K562 (cell line): ENCODE measurements at regions not wholly inside any gene's neighbourhood (a gene's known extent, or its start where the extent isn't known, plus 50 kb on each side); places are given as distances from the start of the nearest gene placed in this dataset.

Experiments used
- ATAC-seq: fragments of 200-7000 bp; cut with Tn5 transposase; 3 replicates; pipeline ENCODE4 v1.9.1; 2020; ENCODE audit warnings: moderate library complexity
- BruUV-seq: library from RNA; stranded (reverse); fragments of 400-500 nt; replicated peaks from 2 replicates; lab custom pipeline; 2021; lab: Mats Ljungman, UMichigan
- CTCF ChIA-PET: fragments of 300-600 bp; formaldehyde crosslinking; extraction: SDS; loops from one replicate; lab custom pipeline; 2021; ENCODE audit warnings: low intra/inter-chr PET ratio; lab: Yijun Ruan, JAX
- POLR2A ChIA-PET: fragments of 300-600, 350-650 bp; sonication (Branson Sonifier 250); formaldehyde crosslinking; extraction: SDS; loops from one replicate; lab custom pipeline; 2021; ENCODE audit warnings: antibody characterized with exemption, inconsistent platforms; lab: Yijun Ruan, JAX
- DNase-seq, 4 experiments: peaks; one replicate each; pipeline versions ENCODE4 v3.0.0 to v3.0.0-alpha.2; 2011 to 2018; ENCODE audit warnings: low spot score in 3 of 4, mixed read lengths in 3 of 4; ENCODE audit errors: extremely low read depth in 1 of 4
- FAIRE-seq: peaks from 2 replicates; lab custom pipeline; 2011; peaks lifted over from hg19 to GRCh38; lab: Jason Lieb, UNC
- H2AFZ ChIP-seq: 2 replicates; pipeline ENCODE4 v1.6.0; 2011; ENCODE audit warnings: low read depth, low read length, control low read depth, inconsistent platforms
- H3K27ac ChIP-seq: fragments of 200-600 bp; 3 replicates; pipeline ENCODE4 v1.8.0; 2011; ENCODE audit warnings: low read depth, mild to moderate bottlenecking, control low read depth, inconsistent platforms, low read length, moderate library complexity, mixed read lengths; ENCODE audit errors: extremely low read depth
- H3K27me3 ChIP-seq, 2 experiments: fragments of 300-600 bp in 1 of 2; 2 replicates in 1 of 2; 3 replicates in 1 of 2; pipeline versions ENCODE4 v1.6.0 to v1.8.0; 2011; ENCODE audit warnings: inconsistent platforms in 2 of 2, low read length in 2 of 2, mild to moderate bottlenecking in 1 of 2, mixed read lengths in 1 of 2, moderate library complexity in 1 of 2; ENCODE audit not compliant: control insufficient read depth in 2 of 2, insufficient read depth in 2 of 2
- H3K36me3 ChIP-seq: fragments of 300-600 bp; 3 replicates; pipeline ENCODE4 v1.8.0; 2011; ENCODE audit warnings: mild to moderate bottlenecking, low read length, inconsistent platforms; ENCODE audit not compliant: control insufficient read depth, insufficient read depth
- H3K4me1 ChIP-seq, 2 experiments: fragments of 200-600 bp in 1 of 2; replicated peaks in 1 of 2; 2 replicates in 1 of 2; 3 replicates in 1 of 2; pipeline versions ENCODE4 v1.5.1 to v1.8.0; 2011; ENCODE audit warnings: inconsistent platforms in 2 of 2, low read length in 2 of 2, mild to moderate bottlenecking in 1 of 2, mixed read lengths in 1 of 2, moderate library complexity in 1 of 2; ENCODE audit not compliant: control insufficient read depth in 2 of 2, insufficient read depth in 2 of 2
- H3K4me2 ChIP-seq: 2 replicates; pipeline ENCODE4 v1.6.1; 2011; ENCODE audit warnings: low read length, control low read depth, inconsistent platforms, mixed read lengths; ENCODE audit not compliant: insufficient read depth
- H3K4me3 ChIP-seq: fragments of 200-600 bp; sonication (generic), shearing (Covaris generic); 2 replicates; pipeline ENCODE4 v1.5.1; 2016; ENCODE audit warnings: control low read depth, inconsistent platforms
- H3K79me2 ChIP-seq: fragments of 200-600 bp; 3 replicates; pipeline ENCODE4 v1.8.0; 2011; ENCODE audit warnings: low read length, inconsistent platforms; ENCODE audit not compliant: control insufficient read depth, insufficient read depth
- H3K9ac ChIP-seq, 2 experiments: 2 replicates each; pipeline versions ENCODE4 v1.6.0 to v1.6.1; 2011; ENCODE audit warnings: low read depth in 2 of 2, low read length in 2 of 2, control low read depth in 1 of 2, inconsistent platforms in 1 of 2, mild to moderate bottlenecking in 1 of 2, mixed read lengths in 1 of 2; ENCODE audit not compliant: insufficient read depth in 1 of 2
- H3K9me1 ChIP-seq: one replicate; pipeline ENCODE4 v1.6.0; 2011; ENCODE audit warnings: inconsistent platforms, mild to moderate bottlenecking, low read length, moderate library complexity; ENCODE audit not compliant: control insufficient read depth, insufficient read depth
- H3K9me3 ChIP-seq: replicated peaks from 2 replicates; pipeline ENCODE4 v1.5.1; 2011; ENCODE audit warnings: low read depth, low read length, inconsistent platforms; ENCODE audit not compliant: control insufficient read depth, insufficient read depth
- H4K20me1 ChIP-seq: replicated peaks from 2 replicates; pipeline ENCODE4 v1.6.1; 2011; ENCODE audit warnings: low read length, inconsistent platforms, mixed read lengths; ENCODE audit not compliant: control insufficient read depth, insufficient read depth
- DEAF1 ChIP-seq: fragments of 450-650 bp; formaldehyde crosslinking; IDR thresholded peaks from 2 replicates; pipeline ENCODE4 v1.4.0; 2020; ENCODE audit warnings: mild to moderate bottlenecking, moderate library complexity
- ETV5 ChIP-seq: sonication (generic); formaldehyde crosslinking; IDR thresholded peaks from 2 replicates; pipeline ENCODE4 v1.4.0; 2020; ENCODE audit warnings: low read depth, mild to moderate bottlenecking, missing genetic modification reagents
- GATAD2A ChIP-seq: fragments of 450-650 bp; IDR thresholded peaks from 2 replicates; pipeline ENCODE4 v1.6.1; 2017
- HLTF ChIP-seq: fragments of 450-650 bp; IDR thresholded peaks from 2 replicates; pipeline ENCODE4 v1.6.1; 2016
- MEF2A ChIP-seq: IDR thresholded peaks from 2 replicates; pipeline ENCODE4 v1.6.1; 2011; ENCODE audit warnings: low read depth, mild to moderate bottlenecking, low read length, moderate library complexity; ENCODE audit not compliant: control insufficient read depth
- MYBL2 ChIP-seq, 2 experiments: fragments of 450-650 bp in 1 of 2; sonication (generic) in 1 of 2; formaldehyde crosslinking in 1 of 2; IDR thresholded peaks; 2 replicates each; pipeline versions ENCODE4 v1.6.1 to v1.8.1; 2017 to 2022; ENCODE audit warnings: borderline replicate concordance in 1 of 2, inconsistent platforms in 1 of 2, low read depth in 1 of 2, mild to moderate bottlenecking in 1 of 2, missing genetic modification reagents in 1 of 2, moderate library complexity in 1 of 2
- MYNN ChIP-seq, 2 experiments: sonication (generic); formaldehyde crosslinking in 1 of 2; IDR thresholded peaks; 2 replicates each; pipeline versions ENCODE4 v1.5.0 to v1.6.1; 2016 to 2020; ENCODE audit warnings: antibody characterized with exemption in 1 of 2, missing genetic modification reagents in 1 of 2
- NCOA1 ChIP-seq: fragments of 450-650 bp; IDR thresholded peaks from 2 replicates; pipeline ENCODE4 v1.6.1; 2016; ENCODE audit warnings: low read depth
- POLR2A ChIP-seq: fragments of 450-650 bp; conservative IDR thresholded peaks from 2 replicates; pipeline ENCODE4 v1.6.1; 2016
- RAD51 ChIP-seq: fragments of 450-650 bp; IDR thresholded peaks from 2 replicates; pipeline ENCODE4 v1.7.1; 2016; ENCODE audit warnings: low read depth, mild to moderate bottlenecking, borderline replicate concordance
- RBFOX2 ChIP-seq: fragments of 200-400 bp; formaldehyde crosslinking; IDR thresholded peaks from 2 replicates; pipeline ENCODE4 v1.6.1; 2017; ENCODE audit warnings: low read depth, mild to moderate bottlenecking, low read length, moderate library complexity
- RBM15 ChIP-seq: fragments of 200-400 bp; formaldehyde crosslinking; IDR thresholded peaks from 2 replicates; pipeline ENCODE4 v1.6.1; 2018; ENCODE audit warnings: mild to moderate bottlenecking, low read length, moderate library complexity; ENCODE audit not compliant: insufficient read depth
- RBM17 ChIP-seq: fragments of 200-400 bp; formaldehyde crosslinking; IDR thresholded peaks from 2 replicates; pipeline ENCODE4 v1.6.1; 2017; ENCODE audit warnings: low read depth, mild to moderate bottlenecking, low read length, borderline replicate concordance
- RBM34 ChIP-seq: fragments of 200-400 bp; formaldehyde crosslinking; IDR thresholded peaks from 2 replicates; pipeline ENCODE4 v1.6.1; 2018; ENCODE audit warnings: low read length, borderline replicate concordance; ENCODE audit not compliant: insufficient read depth
- SRF ChIP-seq, 2 experiments: fragments of 250-450, 450-650 bp in 1 of 2; sonication (Bioruptor Pico) in 1 of 2; sonication (generic) in 1 of 2; formaldehyde crosslinking; IDR thresholded peaks; 2 replicates each; pipeline versions ENCODE4 v1.5.0 to v1.5.1; 2020 to 2022; ENCODE audit warnings: mild to moderate bottlenecking in 1 of 2, missing genetic modification reagents in 1 of 2
- ZNF224 ChIP-seq: sonication (generic); formaldehyde crosslinking; IDR thresholded peaks from 2 replicates; pipeline ENCODE4 v1.8.0; 2022; ENCODE audit warnings: mild to moderate bottlenecking, missing genetic modification reagents
- WGBS: fragments of 100-300 bp; shearing (Covaris generic); methylation state at CpG from one replicate; pipeline ENCODE4 v1.1.6; 2016; ENCODE audit warnings: low coverage, mixed read lengths; ENCODE audit not compliant: insufficient coverage; ENCODE audit errors: missing lambda C conversion rate; 5-methylcytosine and 5-hydroxymethylcytosine counted together
- in situ Hi-C: fragments of 300-500 bp; cut with MboI; formaldehyde crosslinking; loops from 4 replicates; pipeline ENCODE4 v1.15.0; 2018; ENCODE audit warnings: inconsistent platforms, mixed read lengths
- intact Hi-C: fragments of 100-400 bp; cut with micrococcal nuclease; formaldehyde crosslinking; loops from 2 replicates; pipeline ENCODE4 v1.14.2; 2022

GRCh38 chr12:34297790-34298164 lies 275.5 kb downstream of the ALG10 start (continued):
- TF ChIP-seq RBM17: no peak
- no peak for TF ChIP-seq RAD51
- TF ChIP-seq MYBL2 (IDR thresholded peaks at IDR 0.05; ENCODE audit: low read depth): no peak
- TF ChIP-seq MYBL2 (CRISPR knock-in tag; IDR thresholded peaks at IDR 0.05; ENCODE audit: borderline replicate concordance): no peak
- TF ChIP-seq SRF (CRISPR knock-in tag; IDR thresholded peaks at IDR 0.05): no peak
- no peak for TF ChIP-seq GATAD2A
- no peak for TF ChIP-seq HLTF
- TF ChIP-seq MEF2A: no peak
- TF ChIP-seq RBFOX2: no peak
- no peak for TF ChIP-seq ETV5
- TF ChIP-seq POLR2A: no peak

- H3K9me3 ChIP-seq: no peaks in the 10 kb centered on the region
- POLR2A ChIA-PET: no interaction called here
- H3K27me3 ChIP-seq: peaks cover 17 to 75% of the 10 kb centered on the region in 2 experiments; a peak in 3 of 5 replicates
- no peak for FAIRE-seq
- no peak for ATAC-seq
- no peaks in the 10 kb centered on the region for H4K20me1 ChIP-seq
- no peaks in the 10 kb centered on the region for H3K9me1 ChIP-seq
- no peak overlapping the region for H3K4me2 ChIP-seq
- H3K36me3 ChIP-seq: no peaks in the 10 kb centered on the region
- no peak for DNase-seq
- H3K27ac ChIP-seq: no peak overlapping the region
- no peak overlapping the region for H3K9ac ChIP-seq
- peaks cover 0 to 7% of the 10 kb centered on the region in 2 experiments; a peak in 2 of 5 replicates for H3K4me1 ChIP-seq
- H3K4me3 ChIP-seq: no peak overlapping the region
- H3K79me2 ChIP-seq: no peaks in the 10 kb centered on the region
- CTCF ChIA-PET: no interaction called here
- H2AFZ ChIP-seq: 0 out of 2 replicates have a peak overlapping the region, but pooled peaks have one; percentile 16
- intact Hi-C loops (loop anchor here (10.0 kb wide), 2 partner anchors 56 to 176 kb away; no protein-coding TSS in a partner anchor), in situ Hi-C loops (loop anchor here (10.0 kb wide), 2 partner anchors 174 to 264 kb away; no protein-coding TSS in a partner anchor)
- WGBS: 2% methylated on average over 24 of the region's 28 CpGs
- no TSS peak for BruUV-seq
- TF ChIP-seq RBM15 (no peak), DEAF1 (CRISPR knock-in tag) (no peak), MYNN (IDR thresholded peaks at IDR 0.05) (no peak), MYNN (CRISPR knock-in tag; IDR thresholded peaks at IDR 0.05) (no peak), RBM34 (no peak), ZNF224 (no peak), NCOA1 (no peak)
Measured at GRCh38 chr12:34298176-34298970, 276.1 kb downstream of the ALG10 start.
